ENCODE measurements at regions not wholly inside any gene's neighbourhood (a gene's known extent, or its start where the extent isn't known, plus 50 kb on each side); places are given as distances from the start of the nearest gene placed in this dataset.

DNA sequence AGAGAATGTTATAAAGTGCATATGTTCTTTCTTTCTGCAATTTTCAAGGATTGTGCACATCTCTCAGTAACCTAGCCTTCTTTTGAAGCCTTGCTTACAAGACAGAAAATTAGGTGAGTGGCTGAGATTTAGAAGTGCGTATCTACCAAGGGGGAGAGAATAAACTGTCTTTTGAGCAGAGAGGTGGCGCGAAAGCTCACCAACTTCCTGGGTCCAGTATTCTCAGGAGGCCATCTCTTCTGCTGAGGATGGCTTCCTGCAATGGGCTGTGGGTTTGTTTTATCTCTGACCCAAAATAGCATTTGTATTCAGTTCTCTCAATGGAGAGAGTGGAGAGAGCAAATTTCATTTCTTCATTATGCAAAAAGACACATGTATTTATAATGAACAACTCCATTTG lies 75.4 kb upstream of the RPS23 start:
- H3K9me3 ChIP-seq (ENCODE audit: control insufficient read depth in 1 of 2, insufficient read depth in 1 of 2, low read depth in 1 of 2, low read length in 2 of 2), result no peaks in the 10 kb centered on the region
- ATAC-seq (no peak), DNase-seq (ENCODE audit: low read depth, low spot score) (no peak)
- intact Hi-C loops (cut with micrococcal nuclease), result loop anchor here (2.0 to 10.0 kb wide), 7 partner anchors 289 to 1361 kb away; partner anchors contain the start of genes TMEM167A and XRCC4
- H3K4me2 ChIP-seq (ENCODE audit: low read length), result no peak overlapping the region
- H3K79me2 ChIP-seq (ENCODE audit: insufficient read depth, low read length), result 0 out of 2 replicates have a peak, but pooled peaks cover under 1% of the 10 kb centered on the region
- POLR2A ChIA-PET, result no interaction called here
- no peak overlapping the region for H3K27ac ChIP-seq (ENCODE audit: low read depth, low read length)
- peaks cover 28 to 75% of the 10 kb centered on the region in 2 experiments for H3K4me1 ChIP-seq (ENCODE audit: control insufficient read depth in 1 of 2, insufficient read depth in 2 of 2, low read length in 2 of 2)
- H3K36me3 ChIP-seq (ENCODE audit: control insufficient read depth in 1 of 2, insufficient read depth in 2 of 2, low read length in 2 of 2), result no peaks in the 10 kb centered on the region
- no peak overlapping the region for H3K9ac ChIP-seq (ENCODE audit: low read length)
- H3K27me3 ChIP-seq (ENCODE audit: insufficient read depth, low read length), result no peaks in the 10 kb centered on the region
- BruUV-seq (replicated peaks), result no TSS peak
- no peaks in the 10 kb centered on the region for H4K20me1 ChIP-seq (ENCODE audit: insufficient read depth)
- peak overlapping the region; percentile 27 for H2AFZ ChIP-seq (ENCODE audit: low read depth, low read length, poor library complexity, severe bottlenecking)
- TF ChIP-seq SP1 (IDR thresholded peaks at IDR 0.05; ENCODE audit: low read depth), result no peak
- TF ChIP-seq RAD21 (IDR thresholded peaks at IDR 0.05; ENCODE audit: low read depth), result no peak
- TF ChIP-seq ZFX (IDR thresholded peaks at IDR 0.05), result no peak
- TF ChIP-seq CEBPB (IDR thresholded peaks at IDR 0.05; ENCODE audit: low read depth), result no peak
- no peak for TF ChIP-seq FOSL1 (IDR thresholded peaks at IDR 0.05; ENCODE audit: low read depth)
- no peak for TF ChIP-seq EZH2 (IDR thresholded peaks at IDR 0.05)
- peak; percentile 74 for TF ChIP-seq POLR2A (IDR thresholded peaks at IDR 0.05; ENCODE audit: borderline replicate concordance, extremely low read depth, insufficient read depth, insufficient read length)
- RAD21 ChIA-PET (ENCODE audit: low non-redundant PET in 1 of 2, low total read pairs in 2 of 2, uncharacterized antibody in 2 of 2, unreplicated experiment in 2 of 2), result no interaction called here
- CTCF ChIA-PET, result no interaction called here
- H3K9me2 ChIP-seq (ENCODE audit: insufficient read depth), result no peaks in the 10 kb centered on the region
- H3K4me3 ChIP-seq (replicated peaks in 1 of 2; ENCODE audit: low read depth in 1 of 2, low read length in 2 of 2), result no peak overlapping the region

GRCh38 chr5:82352146-82352791 lies 74.1 kb upstream of the RPS23 start:
- H3K9me3 ChIP-seq (ENCODE audit: control insufficient read depth in 1 of 2, insufficient read depth in 1 of 2, low read depth in 1 of 2, low read length in 2 of 2), result no peaks in the 10 kb centered on the region
- H2AFZ ChIP-seq (ENCODE audit: low read depth, low read length, poor library complexity, severe bottlenecking), result peak overlapping the region; percentile 28
- no peaks in the 10 kb centered on the region for H3K27me3 ChIP-seq (ENCODE audit: insufficient read depth, low read length)
- peaks cover 20 to 70% of the 10 kb centered on the region in 2 experiments for H3K4me1 ChIP-seq (ENCODE audit: control insufficient read depth in 1 of 2, insufficient read depth in 2 of 2, low read length in 2 of 2)
- ChIA-PET POLR2A (interaction anchor here (0.8 kb wide), 1 partner anchor 14 kb away, joined by 3 read pairs; no protein-coding TSS in a partner anchor), CTCF (interaction anchor here (0.8 to 1.2 kb wide), 2 partner anchors 1211 to 1366 kb away, joined by 3 to 4 read pairs; no protein-coding TSS in a partner anchor), RAD21 (ENCODE audit: low non-redundant PET in 1 of 2, low total read pairs in 2 of 2, uncharacterized antibody in 2 of 2, unreplicated experiment in 2 of 2) (no interaction called here)
- intact Hi-C loops (cut with micrococcal nuclease), result loop anchor here (1.0 to 10.0 kb wide), 8 partner anchors 290 to 1363 kb away; partner anchors contain the start of genes TMEM167A and XRCC4
- BruUV-seq (replicated peaks), result no TSS peak
- TF ChIP-seq JUND (IDR thresholded peaks at IDR 0.05) (no peak), EGR1 (IDR thresholded peaks at IDR 0.05; ENCODE audit: low read depth) (no peak), REST (IDR thresholded peaks at IDR 0.05; ENCODE audit: low read depth) (no peak), TCF7L2 (IDR thresholded peaks at IDR 0.05; ENCODE audit: borderline replicate concordance, extremely low read depth, insufficient read depth, insufficient read length) (peak; percentile 99)
- no peak for ATAC-seq
- no peak for DNase-seq (ENCODE audit: low read depth, low spot score)
- H3K9me2 ChIP-seq (ENCODE audit: insufficient read depth), result no peaks in the 10 kb centered on the region
- no peaks in the 10 kb centered on the region for H3K79me2 ChIP-seq (ENCODE audit: insufficient read depth, low read length)
- no peak overlapping the region for H3K4me3 ChIP-seq (replicated peaks in 1 of 2; ENCODE audit: low read depth in 1 of 2, low read length in 2 of 2)
- no peak overlapping the region for H3K27ac ChIP-seq (ENCODE audit: low read depth, low read length)
- peak overlapping the region; percentile 24 for H3K4me2 ChIP-seq (ENCODE audit: low read length)
- no peak overlapping the region for H3K9ac ChIP-seq (ENCODE audit: low read length)
- H3K36me3 ChIP-seq (ENCODE audit: control insufficient read depth in 1 of 2, insufficient read depth in 2 of 2, low read length in 2 of 2), result no peaks in the 10 kb centered on the region
- H4K20me1 ChIP-seq (ENCODE audit: insufficient read depth), result no peaks in the 10 kb centered on the region
